Naive B cell (primary cell): ENCODE measurements at regions not wholly inside any gene's neighbourhood (a gene's known extent, or its start where the extent isn't known, plus 50 kb on each side); places are given as distances from the start of the nearest gene placed in this dataset.
"Not testable (repeated sequence)": the region's sequence is repeated elsewhere in the genome, so short reads cannot be mapped to it uniquely, and the experiment has no call there.

Source experiments
- ATAC-seq, 2 donors: fragments of 150-1000 bp; cut with Tn5 transposase; 2 replicates each; pipeline ENCODE4 v1.10.0; 2021; ENCODE audit warnings: low read depth in 2 of 2, mild to moderate bottlenecking in 2 of 2, moderate library complexity in 2 of 2
- DNase-seq: peaks from one replicate; pipeline ENCODE4 v3.0.0; 2022
- H3K27ac Mint-ChIP-seq, 6 donors: one replicate each; pipeline ENCODE4 v1.8.0; 2020 to 2022; ENCODE audit warnings: mild to moderate bottlenecking in 6 of 6, mixed read lengths in 6 of 6, moderate library complexity in 5 of 6, inconsistent platforms in 2 of 6
- H3K27me3 Mint-ChIP-seq, 3 donors: one replicate each; pipeline ENCODE4 v1.8.0; 2021 to 2022; ENCODE audit warnings: mixed read lengths in 3 of 3, mild to moderate bottlenecking in 1 of 3
- H3K36me3 Mint-ChIP-seq, 2 donors: one replicate each; pipeline ENCODE4 v1.8.0; 2020 to 2022; ENCODE audit warnings: mixed read lengths in 2 of 2, inconsistent platforms in 1 of 2, mild to moderate bottlenecking in 1 of 2
- H3K4me1 Mint-ChIP-seq, 3 donors: one replicate each; pipeline ENCODE4 v1.8.0; 2020 to 2022; ENCODE audit warnings: mixed read lengths in 3 of 3, inconsistent platforms in 1 of 3, mild to moderate bottlenecking in 1 of 3, moderate library complexity in 1 of 3
- H3K4me3 Mint-ChIP-seq, 8 donors: one replicate each; pipeline ENCODE4 v1.8.0; 2020 to 2022; ENCODE audit warnings: mild to moderate bottlenecking in 8 of 8, mixed read lengths in 8 of 8, moderate library complexity in 8 of 8, inconsistent platforms in 2 of 8
- H3K9me3 Mint-ChIP-seq, 7 donors: one replicate each; pipeline ENCODE4 v1.8.0; 2020 to 2022; ENCODE audit warnings: mixed read lengths in 7 of 7, mild to moderate bottlenecking in 5 of 7, inconsistent platforms in 2 of 7, moderate library complexity in 1 of 7

DNA sequence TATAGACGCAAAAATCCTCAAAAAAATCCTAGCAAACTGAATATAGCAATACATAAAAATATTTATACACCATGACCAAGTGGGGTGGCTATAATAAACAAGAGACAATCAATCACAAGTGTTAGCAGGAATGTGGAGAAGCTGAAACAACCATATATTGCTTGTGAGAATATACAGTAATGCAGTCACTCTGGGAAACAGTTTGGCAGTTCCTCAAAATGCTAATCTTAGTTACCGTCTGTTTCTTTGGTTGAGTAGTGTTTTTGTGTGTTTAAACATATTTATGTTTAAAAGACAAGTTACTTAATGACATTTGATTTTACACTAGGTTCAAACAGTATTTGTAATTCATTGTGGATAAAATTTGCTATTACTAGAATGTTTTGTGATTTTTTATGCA lies 792.0 kb downstream of the LTN1 start:
- no peaks in the 10 kb centered on the region for H3K27me3 Mint-ChIP-seq
- no peak for ATAC-seq
- no peak overlapping the region for H3K4me3 Mint-ChIP-seq
- no peak overlapping the region for H3K27ac Mint-ChIP-seq
- H3K4me1 Mint-ChIP-seq = peaks cover 0 to 4% (median 0%) of the 10 kb centered on the region in 3 donors
- H3K9me3 Mint-ChIP-seq = peaks cover 3 to 30% (median 9%) of the 10 kb centered on the region in 7 donors
- peaks cover 6 to 8% of the 10 kb centered on the region in 2 donors for H3K36me3 Mint-ChIP-seq
- DNase-seq = no peak

DNA sequence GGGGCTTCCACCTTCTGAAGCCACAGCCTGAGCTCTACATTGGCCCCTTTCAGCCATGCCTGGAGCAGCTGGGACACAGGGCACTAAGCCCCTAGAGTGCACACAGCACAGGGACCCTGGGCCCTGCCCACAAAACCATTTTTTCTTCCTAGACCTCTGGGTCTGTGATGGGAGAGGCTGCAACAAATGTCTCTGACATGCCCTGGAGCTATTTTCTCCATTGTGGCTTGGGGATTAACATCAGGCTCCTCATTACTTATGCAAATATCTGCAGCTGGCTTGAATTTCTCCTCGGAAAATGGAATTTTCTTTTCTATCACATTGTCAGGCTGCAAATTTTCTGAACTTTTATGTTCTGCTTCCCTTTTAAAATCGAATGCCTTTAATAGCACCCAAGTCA lies 795.7 kb downstream of the LTN1 start:
- Mint-ChIP-seq H3K4me1 (peaks cover 0 to 4% (median 0%) of the 10 kb centered on the region in 3 donors), H3K4me3 (no peak overlapping the region), H3K27ac (no peak overlapping the region), H3K27me3 (no peaks in the 10 kb centered on the region), H3K9me3 (peaks cover 7 to 57% (median 19%) of the 10 kb centered on the region in 7 donors), H3K36me3 (peaks cover 6 to 8% of the 10 kb centered on the region in 2 donors)
- no peak for ATAC-seq
- no peak for DNase-seq

DNA sequence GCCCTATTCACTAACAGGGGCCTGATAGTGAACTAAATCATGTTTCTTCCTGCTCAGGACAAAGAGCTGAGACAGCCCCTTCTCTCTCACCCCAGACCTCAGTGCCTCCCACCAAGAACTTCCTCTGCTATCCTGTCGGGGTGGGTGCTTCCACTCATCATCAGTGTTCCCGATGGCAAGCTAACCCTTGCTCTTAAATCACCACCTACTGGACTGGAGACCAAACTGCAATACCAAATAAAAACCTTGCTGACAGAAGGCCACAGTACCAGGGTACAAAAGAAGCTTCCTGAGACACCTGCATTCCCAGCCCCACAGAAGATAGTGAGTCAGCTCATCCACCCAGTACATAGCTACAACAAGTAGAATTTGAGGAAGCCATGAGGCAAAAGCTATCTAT lies 799.5 kb downstream of the LTN1 start:
- ATAC-seq (no peak), DNase-seq (no peak)
- no peaks in the 10 kb centered on the region for H3K27me3 Mint-ChIP-seq
- no peak overlapping the region for H3K27ac Mint-ChIP-seq
- peaks cover 0 to 4% (median 0%) of the 10 kb centered on the region in 3 donors for H3K4me1 Mint-ChIP-seq
- H3K36me3 Mint-ChIP-seq = peaks cover 6 to 8% of the 10 kb centered on the region in 2 donors
- H3K4me3 Mint-ChIP-seq = no peak overlapping the region
- H3K9me3 Mint-ChIP-seq = peaks cover 7 to 45% (median 18%) of the 10 kb centered on the region in 7 donors

DNA sequence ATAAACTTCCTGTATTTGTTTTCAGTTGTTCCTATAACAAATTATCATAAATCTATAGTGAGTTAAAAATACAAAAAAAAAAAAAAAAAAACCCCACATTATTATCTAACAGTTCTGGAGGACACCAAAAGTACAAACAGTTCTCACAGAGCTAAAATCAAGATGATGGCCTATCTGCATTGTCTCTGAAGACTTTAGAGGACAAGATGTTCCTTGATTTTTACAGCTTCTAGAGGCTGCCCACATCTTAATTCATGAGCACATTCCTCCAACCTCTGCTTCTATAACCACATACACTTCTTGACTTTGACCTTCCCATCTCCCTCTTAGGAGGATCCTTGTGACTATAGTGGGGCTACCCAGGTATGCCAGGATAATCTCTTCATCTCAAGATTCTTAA lies 806.1 kb downstream of the LTN1 start:
- Mint-ChIP-seq H3K27ac (no peak overlapping the region), H3K36me3 (no peaks in the 10 kb centered on the region), H3K27me3 (no peaks in the 10 kb centered on the region), H3K4me3 (no peak overlapping the region), H3K4me1 (no peaks in the 10 kb centered on the region), H3K9me3 (peaks cover 0 to 13% (median 7%) of the 10 kb centered on the region in 7 donors)
- no peak for DNase-seq
- ATAC-seq = no peak

DNA sequence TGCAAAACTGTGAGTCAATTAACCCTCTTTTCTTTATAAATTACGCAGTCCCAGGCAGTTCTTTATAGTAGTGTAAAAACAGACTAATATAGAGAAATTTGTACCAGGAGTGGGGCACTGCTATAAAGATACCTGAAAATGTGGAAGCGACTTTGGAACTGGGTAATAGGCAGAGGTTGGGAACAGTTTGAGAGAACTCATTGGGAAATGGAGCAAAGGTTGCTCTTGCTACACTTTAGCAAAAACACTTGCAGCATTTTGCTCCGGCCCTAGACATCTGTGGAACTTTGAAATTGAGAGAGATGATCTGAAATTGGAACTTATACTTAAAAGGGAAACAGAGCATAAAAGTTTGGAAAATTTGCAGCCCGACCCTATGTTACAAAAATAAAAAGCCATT lies 810.9 kb downstream of the LTN1 start:
- no peak for ATAC-seq
- Mint-ChIP-seq H3K27ac (no peak overlapping the region), H3K27me3 (no peaks in the 10 kb centered on the region), H3K9me3 (peaks cover 0 to 18% (median 8%) of the 10 kb centered on the region in 7 donors), H3K36me3 (no peaks in the 10 kb centered on the region), H3K4me3 (no peak overlapping the region), H3K4me1 (no peaks in the 10 kb centered on the region)
- DNase-seq = no peak

DNA sequence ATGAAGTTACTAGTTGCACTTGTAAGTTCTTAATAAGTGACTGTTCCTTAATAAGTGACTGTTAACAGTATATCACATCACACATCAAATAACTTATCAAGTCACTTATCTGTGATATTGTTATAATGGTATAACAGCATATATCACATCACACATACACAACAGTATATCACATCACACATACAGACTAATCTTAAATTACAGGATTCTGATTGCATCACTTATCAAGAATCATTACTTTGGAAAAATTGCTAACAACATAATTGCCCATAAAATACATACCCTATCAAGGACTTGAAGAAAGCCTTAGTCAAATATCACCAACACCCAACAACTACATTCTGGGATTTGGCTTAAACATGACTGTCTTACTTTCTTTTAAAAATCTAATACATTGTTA lies 813.5 kb downstream of the LTN1 start:
- no peak overlapping the region for H3K4me3 Mint-ChIP-seq
- no peaks in the 10 kb centered on the region for H3K36me3 Mint-ChIP-seq
- no peaks in the 10 kb centered on the region for H3K4me1 Mint-ChIP-seq
- ATAC-seq (no peak), DNase-seq (no peak)
- peaks cover 0 to 21% (median 11%) of the 10 kb centered on the region in 7 donors for H3K9me3 Mint-ChIP-seq
- no peaks in the 10 kb centered on the region for H3K27me3 Mint-ChIP-seq
- H3K27ac Mint-ChIP-seq = no peak overlapping the region

DNA sequence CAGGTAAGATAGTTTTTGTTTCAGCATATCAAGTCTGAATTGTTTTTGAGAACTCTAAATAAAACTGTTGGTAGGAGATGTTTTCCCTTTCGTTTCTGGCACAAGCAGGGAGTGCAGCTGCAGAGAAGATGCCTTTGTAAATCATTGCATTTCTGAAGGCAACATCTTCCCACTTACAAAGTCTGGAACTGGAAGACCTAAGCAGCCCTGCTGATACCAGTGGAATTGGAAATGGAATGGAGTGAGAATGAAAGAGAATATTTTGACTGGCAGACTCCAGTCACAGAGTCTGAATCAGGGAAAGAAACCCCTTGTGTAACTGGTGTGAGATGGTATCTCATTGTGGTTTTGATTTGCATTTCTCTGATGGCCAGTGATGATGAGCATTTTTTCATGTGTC lies 815.6 kb downstream of the LTN1 start:
- no peaks in the 10 kb centered on the region for H3K27me3 Mint-ChIP-seq
- DNase-seq (no peak), ATAC-seq (no peak)
- no peaks in the 10 kb centered on the region for H3K4me1 Mint-ChIP-seq
- H3K4me3 Mint-ChIP-seq = no peak overlapping the region
- H3K27ac Mint-ChIP-seq = peak overlapping the region in 1 of 6 donors; percentile 30
- peaks cover 0 to 21% (median 6%) of the 10 kb centered on the region in 7 donors for H3K9me3 Mint-ChIP-seq
- no peaks in the 10 kb centered on the region for H3K36me3 Mint-ChIP-seq

DNA sequence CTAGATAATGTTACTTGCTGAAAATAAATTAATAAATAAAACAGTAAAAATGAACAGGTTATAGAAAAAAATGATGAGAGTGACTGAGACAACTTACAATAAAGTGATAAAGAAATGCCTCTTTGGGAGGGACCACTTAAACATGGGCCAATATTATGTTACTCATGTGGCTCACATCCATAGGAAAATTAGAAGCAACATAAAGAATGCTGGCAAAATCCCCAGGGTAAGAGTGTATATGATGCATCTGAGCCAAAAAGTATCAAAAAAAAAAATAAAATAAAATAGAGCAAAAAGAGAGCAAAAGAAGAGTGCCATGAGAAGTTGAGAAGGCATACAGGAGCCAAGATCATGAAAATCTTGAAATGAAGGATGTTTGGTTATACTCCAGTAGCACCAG lies 818.0 kb downstream of the LTN1 start:
- Mint-ChIP-seq H3K9me3 (peaks cover 0 to 7% (median 4%) of the 10 kb centered on the region in 7 donors), H3K4me1 (no peaks in the 10 kb centered on the region), H3K27me3 (no peaks in the 10 kb centered on the region), H3K27ac (no peak overlapping the region), H3K36me3 (no peaks in the 10 kb centered on the region), H3K4me3 (no peak overlapping the region)
- ATAC-seq (no peak), DNase-seq (no peak)

DNA sequence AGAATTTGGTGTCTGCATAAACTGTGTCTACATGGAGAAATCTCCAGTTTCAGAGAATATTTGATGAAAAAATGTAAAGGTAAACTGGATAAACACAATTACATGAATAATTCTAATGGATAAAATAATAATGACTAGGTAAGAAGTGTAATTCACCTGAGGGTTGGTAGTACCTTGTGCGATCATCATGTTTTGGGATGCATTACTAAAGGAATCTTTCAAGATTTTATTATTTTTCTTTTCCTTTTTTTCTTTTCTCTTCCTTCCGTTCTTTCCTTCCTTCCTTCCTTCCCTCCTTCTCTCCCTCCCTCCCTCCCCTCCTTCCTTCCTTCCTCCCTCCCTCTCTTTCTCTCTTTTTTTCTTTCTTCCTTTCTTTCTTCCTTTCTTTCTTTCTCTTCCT lies 818.7 kb downstream of the LTN1 start:
- Mint-ChIP-seq H3K36me3 (no peaks in the 10 kb centered on the region), H3K4me1 (no peaks in the 10 kb centered on the region), H3K27me3 (no peaks in the 10 kb centered on the region), H3K9me3 (peaks cover 0 to 7% (median 4%) of the 10 kb centered on the region in 7 donors), H3K27ac (no peak overlapping the region), H3K4me3 (no peak overlapping the region)
- DNase-seq (no peak), ATAC-seq (no peak)

DNA sequence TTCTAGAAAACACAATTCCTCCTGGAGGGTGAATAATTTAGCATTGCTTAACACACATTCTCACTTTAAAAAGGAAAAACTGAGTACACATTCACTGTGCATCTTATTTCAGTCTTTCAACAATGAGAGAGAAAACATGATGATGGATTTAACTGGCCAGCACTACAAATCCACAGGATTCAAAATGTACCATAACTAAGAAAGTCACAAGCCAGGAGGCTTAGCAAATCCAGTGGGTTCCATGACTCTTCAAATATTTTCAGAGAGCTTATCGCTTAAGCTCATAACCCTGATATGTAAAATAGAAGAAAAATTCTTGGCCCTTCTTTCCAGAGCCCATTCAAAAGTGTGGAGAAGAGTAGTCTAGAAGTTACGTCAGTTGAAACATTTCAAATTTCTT lies 820.3 kb downstream of the LTN1 start:
- H3K4me3 Mint-ChIP-seq = no peak overlapping the region
- H3K36me3 Mint-ChIP-seq = no peaks in the 10 kb centered on the region
- H3K27me3 Mint-ChIP-seq = no peaks in the 10 kb centered on the region
- peaks cover 0 to 7% (median 4%) of the 10 kb centered on the region in 7 donors for H3K9me3 Mint-ChIP-seq
- no peaks in the 10 kb centered on the region for H3K4me1 Mint-ChIP-seq
- H3K27ac Mint-ChIP-seq = no peak overlapping the region
- DNase-seq (no peak), ATAC-seq (no peak)

DNA sequence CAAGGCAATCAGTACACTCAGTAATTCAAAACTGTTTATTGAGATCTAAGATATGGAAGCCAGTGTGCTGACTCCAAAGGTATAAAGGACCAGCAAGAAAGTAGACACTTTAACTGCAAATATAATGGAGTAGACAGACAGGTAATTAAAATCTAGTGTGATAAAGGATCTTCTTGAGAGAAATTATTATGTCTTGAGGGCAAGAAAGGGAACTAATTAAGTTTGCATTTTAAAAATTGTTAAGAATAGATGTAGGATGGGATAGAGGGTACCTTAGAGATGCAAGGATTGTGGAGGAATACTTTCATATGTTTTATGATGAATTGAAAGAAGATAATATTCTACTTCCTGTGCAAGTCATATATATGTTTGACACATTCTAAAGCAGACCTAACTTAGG lies 825.3 kb downstream of the LTN1 start:
- Mint-ChIP-seq H3K27me3 (no peaks in the 10 kb centered on the region), H3K4me1 (no peaks in the 10 kb centered on the region), H3K9me3 (peaks cover 0 to 26% (median 6%) of the 10 kb centered on the region in 7 donors), H3K4me3 (no peak overlapping the region), H3K36me3 (no peaks in the 10 kb centered on the region), H3K27ac (no peak overlapping the region)
- ATAC-seq (no peak), DNase-seq (no peak)

DNA sequence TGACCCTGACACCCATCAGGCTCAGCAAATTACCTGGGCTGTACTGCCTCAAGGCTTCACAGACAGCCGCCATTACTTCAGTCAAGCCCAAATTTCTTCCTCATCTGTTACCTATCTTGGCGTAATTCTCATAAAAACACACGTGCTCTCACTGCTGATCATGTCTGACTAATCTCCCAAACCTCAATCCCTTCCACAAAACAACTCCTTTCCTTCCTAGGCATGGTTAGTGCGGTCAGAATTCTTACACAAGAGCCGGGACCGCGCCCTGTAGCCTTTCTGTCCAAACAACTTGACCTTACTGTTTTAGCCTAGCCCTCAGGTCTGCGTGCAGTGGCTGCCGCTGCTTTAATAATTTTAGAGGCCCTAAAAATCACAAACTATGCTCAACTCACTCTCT lies 828.2 kb downstream of the LTN1 start:
- H3K4me1 Mint-ChIP-seq, H3K27ac Mint-ChIP-seq, DNase-seq, H3K27me3 Mint-ChIP-seq, ATAC-seq, H3K4me3 Mint-ChIP-seq, H3K36me3 Mint-ChIP-seq: not testable (repeated sequence)
- H3K9me3 Mint-ChIP-seq = peaks cover 1 to 31% (median 7%) of the 10 kb centered on the region in 7 donors

DNA sequence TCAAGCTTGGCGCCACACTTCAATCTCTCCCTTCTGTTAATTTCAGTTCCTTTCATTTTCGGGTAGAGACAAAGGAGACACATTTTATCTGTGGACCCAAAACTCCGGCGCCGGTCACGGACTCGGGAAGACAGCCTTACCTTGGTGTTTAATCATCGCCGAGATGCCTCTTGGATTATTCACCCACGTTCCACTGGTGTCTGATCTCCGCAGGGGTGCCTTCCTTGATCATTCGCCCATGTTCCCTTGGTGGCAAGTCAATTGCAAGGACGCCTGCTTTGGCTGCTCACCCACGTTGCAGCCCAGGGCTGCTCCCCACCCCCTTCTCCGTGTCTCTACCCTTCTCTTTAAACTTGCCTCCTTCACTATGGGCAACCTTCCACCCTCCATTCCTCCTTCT lies 830.6 kb downstream of the LTN1 start:
- H3K9me3 Mint-ChIP-seq = peaks cover 1 to 31% (median 7%) of the 10 kb centered on the region in 7 donors
- H3K4me3 Mint-ChIP-seq, H3K27me3 Mint-ChIP-seq, DNase-seq, H3K36me3 Mint-ChIP-seq, H3K27ac Mint-ChIP-seq, ATAC-seq, H3K4me1 Mint-ChIP-seq: not testable (repeated sequence)

DNA sequence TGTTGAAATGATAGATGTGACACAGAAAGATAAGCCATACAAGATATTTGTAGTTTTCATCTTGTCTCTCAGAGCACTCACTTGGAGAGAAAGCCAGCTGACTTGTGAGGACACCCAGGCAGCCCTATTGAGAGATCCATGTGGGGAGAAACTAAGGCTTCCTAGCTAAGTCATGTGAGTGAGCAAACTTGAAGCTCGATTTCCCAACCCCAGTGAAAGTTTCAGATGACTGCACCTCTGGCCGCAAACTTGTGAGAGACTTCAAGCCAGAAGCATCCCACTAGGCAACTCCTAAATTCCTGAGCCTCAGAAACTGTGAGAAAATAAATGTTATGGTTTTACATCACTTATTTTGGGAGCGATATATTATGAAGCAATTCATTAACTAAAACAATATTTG lies 832.3 kb downstream of the LTN1 start:
- ATAC-seq = no peak
- H3K4me3 Mint-ChIP-seq = no peak overlapping the region
- no peak for DNase-seq
- no peaks in the 10 kb centered on the region for H3K36me3 Mint-ChIP-seq
- H3K27me3 Mint-ChIP-seq = no peaks in the 10 kb centered on the region
- no peak overlapping the region for H3K27ac Mint-ChIP-seq
- H3K4me1 Mint-ChIP-seq = no peaks in the 10 kb centered on the region
- peaks cover 3 to 27% (median 6%) of the 10 kb centered on the region in 7 donors for H3K9me3 Mint-ChIP-seq

DNA sequence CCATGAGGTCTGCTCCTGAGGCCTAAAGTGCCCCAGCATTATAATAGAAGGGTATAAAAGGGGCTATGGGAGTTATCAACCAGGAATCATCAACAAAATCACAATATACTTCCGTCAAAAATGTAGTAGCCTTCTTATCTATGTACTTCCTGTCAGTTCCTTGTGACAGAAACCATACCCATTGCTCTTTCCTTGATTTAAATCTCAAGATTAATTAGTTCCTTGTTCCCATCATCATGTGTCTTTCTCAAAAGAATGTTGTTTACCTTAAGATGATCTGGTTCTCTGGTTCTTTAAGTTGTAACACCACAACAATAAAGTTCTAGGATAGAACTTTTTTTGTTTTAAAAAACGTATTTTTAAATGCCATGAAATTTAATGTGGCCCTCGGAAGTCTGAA lies 833.3 kb downstream of the LTN1 start:
- H3K27me3 Mint-ChIP-seq = no peaks in the 10 kb centered on the region
- H3K27ac Mint-ChIP-seq = no peak overlapping the region
- DNase-seq (no peak), ATAC-seq (no peak)
- no peaks in the 10 kb centered on the region for H3K4me1 Mint-ChIP-seq
- H3K36me3 Mint-ChIP-seq = no peaks in the 10 kb centered on the region
- H3K9me3 Mint-ChIP-seq = peaks cover 3 to 20% (median 6%) of the 10 kb centered on the region in 7 donors
- H3K4me3 Mint-ChIP-seq = no peak overlapping the region
